PC-9 (cell line): ENCODE measurements at regions not wholly inside any gene's neighbourhood (a gene's known extent, or its start where the extent isn't known, plus 50 kb on each side); places are given as distances from the start of the nearest gene placed in this dataset.

Experiments used
- CTCF ChIP-seq: fragments of 200-600 bp; sonication (generic); conservative IDR thresholded peaks from 2 replicates; pipeline ENCODE4 v1.6.1; 2017; ENCODE audit warnings: mixed run types, antibody characterized with exemption, mild to moderate bottlenecking, moderate library complexity
- EZH2 ChIP-seq: fragments of 200-600 bp; sonication (generic); IDR thresholded peaks from 2 replicates; pipeline ENCODE4 v1.8.0; 2017; ENCODE audit warnings: antibody characterized with exemption, low read depth

- TF ChIP-seq EZH2 (no peak), CTCF (no peak)
These were observed 53.6 kb upstream of the CTPS1 start for GRCh38 chr1:40925834-40926410.
